GM12878 (cell line): ENCODE measurements at regions not wholly inside any gene's neighbourhood (a gene's known extent, or its start where the extent isn't known, plus 50 kb on each side); places are given as distances from the start of the nearest gene placed in this dataset.

Experiments used
- ATAC-seq: fragments of 200-7000 bp; cut with Tn5 transposase; 3 replicates; pipeline ENCODE4 v1.9.1; 2020; ENCODE audit warnings: mild to moderate bottlenecking, moderate library complexity
- BruUV-seq: library from RNA; stranded (reverse); fragments of 400-500 nt; replicated peaks from 2 replicates; lab custom pipeline; 2021; lab: Mats Ljungman, UMichigan
- CTCF ChIA-PET: fragments of 300-600 bp; sonication (Branson Sonifier 250); formaldehyde crosslinking; extraction: SDS; loops from one replicate; lab custom pipeline; 2021; ENCODE audit warnings: inconsistent platforms; lab: Yijun Ruan, JAX
- POLR2A ChIA-PET: fragments of 350-600 bp; formaldehyde crosslinking; extraction: SDS; loops from one replicate; lab custom pipeline; 2021; ENCODE audit warnings: inconsistent platforms; lab: Charles Lee
- RAD21 ChIA-PET: fragments of 300-600 bp; sonication (Branson Sonifier 250); formaldehyde crosslinking; loops from one replicate; lab custom pipeline; 2023; ENCODE audit warnings: antibody characterized with exemption; ENCODE audit not compliant: unreplicated experiment; lab: Charles Lee
- SMC1A ChIA-PET: fragments of 300-600 bp; sonication (Branson Sonifier 250); formaldehyde crosslinking; loops from one replicate; lab custom pipeline; 2023; ENCODE audit not compliant: unreplicated experiment, uncharacterized antibody; lab: Charles Lee
- DNase-seq: peaks from one replicate; pipeline ENCODE4 v3.0.0-alpha.2; 2011; ENCODE audit warnings: low read depth, low spot score
- FAIRE-seq: peaks from 3 replicates; lab custom pipeline; 2011; peaks lifted over from hg19 to GRCh38; lab: Jason Lieb, UNC
- H2AFZ ChIP-seq: 2 replicates; pipeline ENCODE4 v1.6.0; 2011; ENCODE audit warnings: low read depth, low read length, control low read depth; ENCODE audit not compliant: control insufficient read depth
- H3K27ac ChIP-seq: 2 replicates; pipeline ENCODE4 v1.5.1; 2011; ENCODE audit warnings: control low read depth; ENCODE audit not compliant: control insufficient read depth, insufficient read depth
- H3K27me3 ChIP-seq, 2 experiments: replicated peaks in 1 of 2; 2 replicates each; pipeline versions ENCODE4 v1.6.0 to v1.6.1; 2011; ENCODE audit warnings: low read length in 1 of 2; ENCODE audit not compliant: control insufficient read depth in 2 of 2, insufficient read depth in 2 of 2
- H3K36me3 ChIP-seq, 2 experiments: 2 replicates each; pipeline ENCODE4 v1.5.1; 2011; ENCODE audit warnings: low read length in 1 of 2; ENCODE audit not compliant: control insufficient read depth in 2 of 2, insufficient read depth in 2 of 2
- H3K4me1 ChIP-seq: 2 replicates; pipeline ENCODE4 v1.6.1; 2011; ENCODE audit warnings: mild to moderate bottlenecking, low read length, moderate library complexity, mixed read lengths; ENCODE audit not compliant: control insufficient read depth, insufficient read depth
- H3K4me2 ChIP-seq: 2 replicates; pipeline ENCODE4 v1.6.0; 2011; ENCODE audit warnings: control low read depth; ENCODE audit not compliant: control insufficient read depth, insufficient read depth
- H3K4me3 ChIP-seq: fragments of 200-600 bp; sonication (generic); 2 replicates; pipeline ENCODE4 v1.5.1; 2016
- H3K79me2 ChIP-seq: 2 replicates; pipeline ENCODE4 v1.6.0; 2011; ENCODE audit warnings: low read length; ENCODE audit not compliant: control insufficient read depth, insufficient read depth
- H3K9ac ChIP-seq: 2 replicates; pipeline ENCODE4 v1.8.0; 2011; ENCODE audit warnings: low read length, control low read depth, mixed read lengths; ENCODE audit not compliant: control insufficient read depth, insufficient read depth
- H3K9me3 ChIP-seq: replicated peaks from 3 replicates; pipeline ENCODE4 v1.5.1; 2011; ENCODE audit warnings: mild to moderate bottlenecking, low read length; ENCODE audit not compliant: control insufficient read depth, insufficient read depth
- H4K20me1 ChIP-seq: 2 replicates; pipeline ENCODE4 v1.6.0; 2011; ENCODE audit not compliant: control insufficient read depth, insufficient read depth
- BMI1 ChIP-seq: fragments of 450-650 bp; IDR thresholded peaks from 2 replicates; pipeline ENCODE4 v1.6.1; 2016; ENCODE audit warnings: mild to moderate bottlenecking, moderate library complexity, borderline replicate concordance
- BRCA1 ChIP-seq: IDR thresholded peaks from 2 replicates; pipeline ENCODE4 v1.6.1; 2011; ENCODE audit warnings: low read depth, low read length, improper control_type of control experiment
- CREB1 ChIP-seq: IDR thresholded peaks from 2 replicates; pipeline ENCODE4 v1.6.1; 2012; ENCODE audit warnings: low read depth, mild to moderate bottlenecking, inconsistent platforms
- GATAD2B ChIP-seq: fragments of 450-650 bp; conservative IDR thresholded peaks from 2 replicates; pipeline ENCODE4 v1.6.1; 2017; ENCODE audit warnings: low read depth, mild to moderate bottlenecking, moderate library complexity
- HDAC6 ChIP-seq: fragments of 200-600 bp; sonication (generic); IDR thresholded peaks from one replicate; pipeline ENCODE4 v1.8.0; 2017; ENCODE audit warnings: antibody characterized with exemption; ENCODE audit not compliant: unreplicated experiment
- JUND ChIP-seq: IDR thresholded peaks from 2 replicates; pipeline ENCODE4 v1.6.1; 2012; ENCODE audit warnings: low read depth, mild to moderate bottlenecking, low read length, improper control_type of control experiment, moderate library complexity
- KLF5 ChIP-seq: fragments of 450-650 bp; IDR thresholded peaks from 2 replicates; pipeline ENCODE4 v1.6.1; 2014; ENCODE audit warnings: mild to moderate bottlenecking; ENCODE audit not compliant: partially characterized antibody
- NFYA ChIP-seq: IDR thresholded peaks from 2 replicates; pipeline ENCODE4 v1.6.1; 2011; ENCODE audit warnings: low read depth, mild to moderate bottlenecking, low read length, improper control_type of control experiment, borderline replicate concordance
- RBBP5 ChIP-seq: fragments of 200-600 bp; sonication (generic); conservative IDR thresholded peaks from 2 replicates; pipeline ENCODE4 v1.6.1; 2016
- SREBF1 ChIP-seq: IDR thresholded peaks from 2 replicates; pipeline ENCODE4 v1.6.1; 2012; ENCODE audit warnings: mild to moderate bottlenecking, low read length
- SRF ChIP-seq, 2 experiments: IDR thresholded peaks; 2 replicates each; pipeline ENCODE4 v1.6.1; 2011; ENCODE audit warnings: low read depth in 2 of 2, low read length in 2 of 2, mild to moderate bottlenecking in 1 of 2, moderate library complexity in 1 of 2
- TARDBP ChIP-seq: IDR thresholded peaks from 2 replicates; pipeline ENCODE4 v1.6.1; 2016; ENCODE audit warnings: borderline replicate concordance
- ZNF274 ChIP-seq: IDR thresholded peaks from one replicate; pipeline ENCODE4 v1.8.0; 2011; ENCODE audit not compliant: insufficient read length, insufficient read depth
- WGBS: methylation state at CpG from one replicate; pipeline ENCODE4 v1.1.6; 2016; ENCODE audit warnings: low lambda C conversion rate; ENCODE audit not compliant: insufficient replicate concordance, insufficient coverage; ENCODE audit errors: missing lambda C conversion rate; 5-methylcytosine and 5-hydroxymethylcytosine counted together
- in situ Hi-C: fragments of 300-500 bp; cut with MboI; formaldehyde crosslinking; loops from 9 replicates; pipeline ENCODE4 v1.14.3; 2018; ENCODE audit warnings: mixed read lengths
- intact Hi-C: fragments of 100-400 bp; cut with micrococcal nuclease; formaldehyde crosslinking; loops from one replicate; pipeline ENCODE4 v1.14.2; 2022; ENCODE audit not compliant: unreplicated experiment
- TF ChIP-seq, protein P1 (sequence below): fragments of 450-650 bp; IDR thresholded peaks from 2 replicates; pipeline ENCODE4 v1.6.1; 2017; ENCODE audit warnings: borderline replicate concordance
- TF ChIP-seq, protein P2 (sequence below): IDR thresholded peaks from 2 replicates; pipeline ENCODE4 v1.6.1; 2012; ENCODE audit warnings: low read depth, low read length, improper control_type of control experiment
- TF ChIP-seq, protein P3 (sequence below): fragments of 450-650 bp; IDR thresholded peaks from 2 replicates; pipeline ENCODE4 v1.6.1; 2014; ENCODE audit warnings: mild to moderate bottlenecking
- TF ChIP-seq, protein P4 (sequence below): fragments of 450-650 bp; IDR thresholded peaks from 2 replicates; pipeline ENCODE4 v1.6.1; 2016; ENCODE audit warnings: mild to moderate bottlenecking
- TF ChIP-seq, protein P5 (sequence below): fragments of 450-650 bp; formaldehyde crosslinking; IDR thresholded peaks from 2 replicates; pipeline ENCODE4 v1.5.0; 2022; ENCODE audit warnings: mild to moderate bottlenecking, missing genetic modification characterization

DNA sequence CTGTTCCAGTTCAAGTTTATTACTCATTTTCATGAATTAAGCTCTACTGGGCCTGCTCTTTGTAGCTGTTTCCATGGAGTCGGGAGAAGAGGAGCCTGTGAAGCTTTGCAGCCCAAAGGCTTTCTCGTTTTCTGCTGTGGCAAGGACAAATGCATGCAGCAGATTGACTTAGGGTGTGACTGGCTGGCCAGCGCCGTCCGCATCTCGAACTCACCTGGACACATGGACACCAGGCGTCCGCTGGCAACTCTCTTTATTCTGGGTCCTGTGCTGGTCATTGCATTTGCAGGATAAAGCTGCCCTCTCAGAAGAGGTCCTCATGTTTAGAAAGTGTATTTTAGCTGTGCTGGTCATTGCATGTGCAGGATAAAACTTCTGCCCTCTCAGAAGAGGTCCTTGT is 350.4 kb downstream of the TMEM121 start:
- Histone ChIP-seq H2AFZ (no peak overlapping the region), H3K79me2 (no peaks in the 10 kb centered on the region)
- TF ChIP-seq HDAC6 (no peak), RBBP5 (no peak), TARDBP (no peak), JUND (no peak), ZNF274 (no peak), KLF5 (no peak), NFYA (no peak), SRF (IDR thresholded peaks at IDR 0.05; ENCODE audit: low read depth in 2 of 2, low read length in 2 of 2) (no peak), BRCA1 (no peak), SREBF1 (no peak), GATAD2B (no peak), CREB1 (no peak), BMI1 (no peak)
- TF ChIP-seq, protein P1, sequence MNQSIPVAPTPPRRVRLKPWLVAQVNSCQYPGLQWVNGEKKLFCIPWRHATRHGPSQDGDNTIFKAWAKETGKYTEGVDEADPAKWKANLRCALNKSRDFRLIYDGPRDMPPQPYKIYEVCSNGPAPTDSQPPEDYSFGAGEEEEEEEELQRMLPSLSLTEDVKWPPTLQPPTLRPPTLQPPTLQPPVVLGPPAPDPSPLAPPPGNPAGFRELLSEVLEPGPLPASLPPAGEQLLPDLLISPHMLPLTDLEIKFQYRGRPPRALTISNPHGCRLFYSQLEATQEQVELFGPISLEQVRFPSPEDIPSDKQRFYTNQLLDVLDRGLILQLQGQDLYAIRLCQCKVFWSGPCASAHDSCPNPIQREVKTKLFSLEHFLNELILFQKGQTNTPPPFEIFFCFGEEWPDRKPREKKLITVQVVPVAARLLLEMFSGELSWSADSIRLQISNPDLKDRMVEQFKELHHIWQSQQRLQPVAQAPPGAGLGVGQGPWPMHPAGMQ, result no peak
- TF ChIP-seq, protein P2, sequence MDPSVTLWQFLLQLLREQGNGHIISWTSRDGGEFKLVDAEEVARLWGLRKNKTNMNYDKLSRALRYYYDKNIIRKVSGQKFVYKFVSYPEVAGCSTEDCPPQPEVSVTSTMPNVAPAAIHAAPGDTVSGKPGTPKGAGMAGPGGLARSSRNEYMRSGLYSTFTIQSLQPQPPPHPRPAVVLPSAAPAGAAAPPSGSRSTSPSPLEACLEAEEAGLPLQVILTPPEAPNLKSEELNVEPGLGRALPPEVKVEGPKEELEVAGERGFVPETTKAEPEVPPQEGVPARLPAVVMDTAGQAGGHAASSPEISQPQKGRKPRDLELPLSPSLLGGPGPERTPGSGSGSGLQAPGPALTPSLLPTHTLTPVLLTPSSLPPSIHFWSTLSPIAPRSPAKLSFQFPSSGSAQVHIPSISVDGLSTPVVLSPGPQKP, result no peak
- TF ChIP-seq, protein P3, sequence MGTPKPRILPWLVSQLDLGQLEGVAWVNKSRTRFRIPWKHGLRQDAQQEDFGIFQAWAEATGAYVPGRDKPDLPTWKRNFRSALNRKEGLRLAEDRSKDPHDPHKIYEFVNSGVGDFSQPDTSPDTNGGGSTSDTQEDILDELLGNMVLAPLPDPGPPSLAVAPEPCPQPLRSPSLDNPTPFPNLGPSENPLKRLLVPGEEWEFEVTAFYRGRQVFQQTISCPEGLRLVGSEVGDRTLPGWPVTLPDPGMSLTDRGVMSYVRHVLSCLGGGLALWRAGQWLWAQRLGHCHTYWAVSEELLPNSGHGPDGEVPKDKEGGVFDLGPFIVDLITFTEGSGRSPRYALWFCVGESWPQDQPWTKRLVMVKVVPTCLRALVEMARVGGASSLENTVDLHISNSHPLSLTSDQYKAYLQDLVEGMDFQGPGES, result no peak
- TF ChIP-seq, protein P4, sequence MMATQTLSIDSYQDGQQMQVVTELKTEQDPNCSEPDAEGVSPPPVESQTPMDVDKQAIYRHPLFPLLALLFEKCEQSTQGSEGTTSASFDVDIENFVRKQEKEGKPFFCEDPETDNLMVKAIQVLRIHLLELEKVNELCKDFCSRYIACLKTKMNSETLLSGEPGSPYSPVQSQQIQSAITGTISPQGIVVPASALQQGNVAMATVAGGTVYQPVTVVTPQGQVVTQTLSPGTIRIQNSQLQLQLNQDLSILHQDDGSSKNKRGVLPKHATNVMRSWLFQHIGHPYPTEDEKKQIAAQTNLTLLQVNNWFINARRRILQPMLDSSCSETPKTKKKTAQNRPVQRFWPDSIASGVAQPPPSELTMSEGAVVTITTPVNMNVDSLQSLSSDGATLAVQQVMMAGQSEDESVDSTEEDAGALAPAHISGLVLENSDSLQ, result no peak
- TF ChIP-seq, protein P5, sequence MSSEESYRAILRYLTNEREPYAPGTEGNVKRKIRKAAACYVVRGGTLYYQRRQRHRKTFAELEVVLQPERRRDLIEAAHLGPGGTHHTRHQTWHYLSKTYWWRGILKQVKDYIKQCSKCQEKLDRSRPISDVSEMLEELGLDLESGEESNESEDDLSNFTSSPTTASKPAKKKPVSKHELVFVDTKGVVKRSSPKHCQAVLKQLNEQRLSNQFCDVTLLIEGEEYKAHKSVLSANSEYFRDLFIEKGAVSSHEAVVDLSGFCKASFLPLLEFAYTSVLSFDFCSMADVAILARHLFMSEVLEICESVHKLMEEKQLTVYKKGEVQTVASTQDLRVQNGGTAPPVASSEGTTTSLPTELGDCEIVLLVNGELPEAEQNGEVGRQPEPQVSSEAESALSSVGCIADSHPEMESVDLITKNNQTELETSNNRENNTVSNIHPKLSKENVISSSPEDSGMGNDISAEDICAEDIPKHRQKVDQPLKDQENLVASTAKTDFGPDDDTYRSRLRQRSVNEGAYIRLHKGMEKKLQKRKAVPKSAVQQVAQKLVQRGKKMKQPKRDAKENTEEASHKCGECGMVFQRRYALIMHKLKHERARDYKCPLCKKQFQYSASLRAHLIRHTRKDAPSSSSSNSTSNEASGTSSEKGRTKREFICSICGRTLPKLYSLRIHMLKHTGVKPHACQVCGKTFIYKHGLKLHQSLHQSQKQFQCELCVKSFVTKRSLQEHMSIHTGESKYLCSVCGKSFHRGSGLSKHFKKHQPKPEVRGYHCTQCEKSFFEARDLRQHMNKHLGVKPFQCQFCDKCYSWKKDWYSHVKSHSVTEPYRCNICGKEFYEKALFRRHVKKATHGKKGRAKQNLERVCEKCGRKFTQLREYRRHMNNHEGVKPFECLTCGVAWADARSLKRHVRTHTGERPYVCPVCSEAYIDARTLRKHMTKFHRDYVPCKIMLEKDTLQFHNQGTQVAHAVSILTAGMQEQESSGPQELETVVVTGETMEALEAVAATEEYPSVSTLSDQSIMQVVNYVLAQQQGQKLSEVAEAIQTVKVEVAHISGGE (CRISPR knock-in tag), result no peak
- TF ChIP-seq, all 136 proteins: peak for 0
- Histone ChIP-seq H4K20me1 (no peaks in the 10 kb centered on the region), H3K9me3 (no peaks in the 10 kb centered on the region), H3K4me3 (no peak overlapping the region), H3K27me3 (no peaks in the 10 kb centered on the region), H3K4me1 (no peaks in the 10 kb centered on the region), H3K9ac (no peak overlapping the region), H3K36me3 (no peaks in the 10 kb centered on the region), H3K4me2 (no peak overlapping the region), H3K27ac (no peak overlapping the region)
- ChIA-PET SMC1A (no interaction called here), POLR2A (no interaction called here), CTCF (no interaction called here), RAD21 (no interaction called here)
- no peak for ATAC-seq
- BruUV-seq, result no TSS peak
- no CpG with 5 or more reads among the region's 8 CpGs for WGBS
- DNase-seq, result no peak
- in situ Hi-C loops, result no loop called here
- intact Hi-C loops, result no loop called here
- no peak for FAIRE-seq
